ENCODE measurements at regions not wholly inside any gene's neighbourhood (a gene's known extent, or its start where the extent isn't known, plus 50 kb on each side); places are given as distances from the start of the nearest gene placed in this dataset.
"Not testable (repeated sequence)": the region's sequence is repeated elsewhere in the genome, so short reads cannot be mapped to it uniquely, and the experiment has no call there.

GRCh38 chr3:88979760-88980159 lies 127.7 kb upstream of the EPHA3 start:
- no peak for DNase-seq

GRCh38 chr3:88983458-88983857 lies 124.0 kb upstream of the EPHA3 start:
- DNase-seq = no peak

- DNase-seq = no peak
These were observed 123.2 kb upstream of the EPHA3 start for GRCh38 chr3:88984256-88984655.

- DNase-seq = no peak
These were observed 122.6 kb upstream of the EPHA3 start for GRCh38 chr3:88984832-88985231.

- DNase-seq = no peak
These were observed 121.9 kb upstream of the EPHA3 start for GRCh38 chr3:88985491-88985890.

- no peak for DNase-seq
These were observed 120.6 kb upstream of the EPHA3 start for GRCh38 chr3:88986834-88987233.

- DNase-seq = no peak
These were observed 119.6 kb upstream of the EPHA3 start for GRCh38 chr3:88987776-88988175.

GRCh38 chr3:88988906-88989305 lies 118.5 kb upstream of the EPHA3 start:
- no peak for DNase-seq

- DNase-seq = no peak
These were observed 115.9 kb upstream of the EPHA3 start for GRCh38 chr3:88991496-88991895.

GRCh38 chr3:88996691-88997090 lies 110.7 kb upstream of the EPHA3 start:
- DNase-seq = no peak

- no peak for DNase-seq
These were observed 110.2 kb upstream of the EPHA3 start for GRCh38 chr3:88997260-88997659.

- DNase-seq = no peak
These were observed 106.5 kb upstream of the EPHA3 start for GRCh38 chr3:89000886-89001285.

- no peak for DNase-seq
These were observed 105.2 kb upstream of the EPHA3 start for GRCh38 chr3:89002191-89002590.

GRCh38 chr3:89013536-89013935 lies 93.9 kb upstream of the EPHA3 start:
- no peak for DNase-seq

GRCh38 chr3:89017531-89017930 lies 89.9 kb upstream of the EPHA3 start:
- DNase-seq = no peak

GRCh38 chr3:89025185-89025584 lies 82.2 kb upstream of the EPHA3 start:
- DNase-seq = no peak

GRCh38 chr3:89032346-89033013 lies 74.9 kb upstream of the EPHA3 start:
- no peak for DNase-seq

GRCh38 chr3:89034723-89035122 lies 72.7 kb upstream of the EPHA3 start:
- not testable (repeated sequence) for DNase-seq

- no peak for DNase-seq
These were observed 68.6 kb upstream of the EPHA3 start for GRCh38 chr3:89038869-89039268.

GRCh38 chr3:89042236-89042835 lies 65.1 kb upstream of the EPHA3 start:
- no peak for DNase-seq

- DNase-seq = no peak
These were observed 64.0 kb upstream of the EPHA3 start for GRCh38 chr3:89043406-89043932.

- no peak for DNase-seq
These were observed 60.8 kb upstream of the EPHA3 start for GRCh38 chr3:89046661-89047060.

- DNase-seq = no peak
These were observed 58.3 kb upstream of the EPHA3 start for GRCh38 chr3:89049119-89049518.

- DNase-seq = no peak
These were observed 55.0 kb upstream of the EPHA3 start for GRCh38 chr3:89052386-89052785.

- no peak for DNase-seq
These were observed 50.0 kb upstream of the EPHA3 start for GRCh38 chr3:89057398-89057797.

Data from DMS 273 treated with DMSO at 0.1 percent for 48 hours (cell line).